ENCODE measurements at regions not wholly inside any gene's neighbourhood (a gene's known extent, or its start where the extent isn't known, plus 50 kb on each side); places are given as distances from the start of the nearest gene placed in this dataset.
A peak's percentile ranks its signal among the peaks of the same experiment; 100 is the strongest.
"Not testable (repeated sequence)": the region's sequence is repeated elsewhere in the genome, so short reads cannot be mapped to it uniquely, and the experiment has no call there.

- DNase-seq: no peak
These were observed 120.1 kb upstream of the CCND2 start for GRCh38 chr12:4153343-4153892.

DNA sequence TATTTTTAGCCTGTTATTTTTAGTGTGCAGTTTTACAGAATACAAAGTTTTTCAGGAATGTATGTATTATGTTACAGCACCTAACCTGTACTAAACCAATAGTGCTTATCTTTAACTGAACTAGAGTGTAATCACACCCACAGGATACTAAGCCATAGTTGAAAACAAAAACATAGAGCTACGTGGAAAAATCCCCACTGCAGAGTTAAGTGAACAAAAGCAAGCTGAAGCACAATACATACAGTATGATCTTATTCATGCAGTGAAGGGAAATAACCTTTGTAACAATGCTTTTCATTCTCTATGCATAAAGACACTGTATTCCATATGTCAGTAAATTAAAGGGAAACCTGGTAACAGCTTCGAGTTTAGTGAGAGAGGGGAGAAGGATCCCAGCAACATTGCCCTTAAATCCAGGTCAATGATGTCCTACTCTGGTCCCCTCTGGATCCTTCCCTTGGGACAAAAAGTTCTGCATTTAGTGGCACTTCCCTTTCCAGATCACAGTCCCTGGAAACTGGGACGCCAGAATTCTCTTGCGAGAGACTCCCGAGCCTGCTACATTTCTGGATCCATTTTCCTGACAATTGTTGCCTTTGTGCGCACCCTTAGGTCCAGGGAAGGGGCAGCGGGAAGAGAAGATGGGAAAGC is 121.3 kb upstream of the CCND2 start:
- no peak for DNase-seq

- no peak for DNase-seq
These were observed 122.0 kb upstream of the CCND2 start for GRCh38 chr12:4151362-4152121.

- not testable (repeated sequence) for DNase-seq
These were observed 123.2 kb upstream of the CCND2 start for GRCh38 chr12:4150355-4150754.

- peak; percentile 13 for DNase-seq
These were observed 125.0 kb upstream of the CCND2 start for GRCh38 chr12:4148418-4149056.

- no peak for DNase-seq
These were observed 126.5 kb upstream of the CCND2 start for GRCh38 chr12:4147031-4147481.

- no peak for DNase-seq
These were observed 127.3 kb upstream of the CCND2 start for GRCh38 chr12:4145990-4146859.

GRCh38 chr12:4144676-4145075 is 128.9 kb upstream of the CCND2 start:
- DNase-seq: no peak

- DNase-seq: no peak
These were observed 129.7 kb upstream of the CCND2 start for GRCh38 chr12:4143896-4144295.

DNA sequence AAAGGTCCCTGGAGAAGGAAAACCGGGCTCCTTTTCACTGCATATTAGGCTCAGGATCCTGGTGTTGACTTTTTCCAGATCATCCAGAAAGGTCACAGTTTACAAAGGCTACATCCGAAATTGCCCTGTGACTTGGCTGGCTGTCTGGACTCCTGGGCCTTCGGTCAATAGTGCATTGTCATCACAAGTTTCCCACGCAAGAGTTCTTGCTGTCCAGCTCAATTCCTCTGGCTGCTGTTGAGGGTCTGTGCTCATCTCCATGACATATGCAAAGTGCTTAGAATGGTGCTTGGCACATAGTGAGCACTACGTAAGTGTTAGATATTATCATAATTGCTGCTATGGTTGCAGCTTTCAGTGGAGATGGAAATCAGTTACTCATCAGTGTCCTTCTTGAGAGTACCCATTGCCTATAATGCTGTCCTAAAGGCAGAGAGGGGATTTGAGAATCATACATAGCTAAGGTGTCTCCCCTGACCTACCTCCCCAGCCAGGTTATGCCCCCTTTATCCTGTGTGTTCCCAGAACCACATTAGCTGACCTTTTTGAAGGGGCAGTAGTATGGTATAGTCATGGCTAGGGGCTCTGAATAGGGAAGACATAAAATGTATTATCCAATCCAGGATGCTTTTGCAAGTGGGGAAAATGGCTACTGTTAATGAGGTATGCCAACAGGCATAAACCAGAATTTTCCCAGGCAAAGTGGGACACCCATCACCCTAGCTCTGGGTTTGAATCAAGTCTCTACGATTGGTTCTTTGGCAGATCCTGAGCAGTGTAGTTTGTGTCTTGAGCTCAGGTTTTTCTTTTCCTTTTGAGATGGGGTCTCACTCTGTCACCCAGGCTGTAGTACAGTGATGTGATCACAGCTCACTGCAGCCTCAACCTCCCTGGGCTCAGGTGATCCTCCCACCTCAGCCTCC is 132.0 kb upstream of the CCND2 start:
- no peak for DNase-seq

GRCh38 chr12:4140581-4141301 is 132.8 kb upstream of the CCND2 start:
- no peak for DNase-seq

- DNase-seq: no peak
These were observed 134.4 kb upstream of the CCND2 start for GRCh38 chr12:4139191-4139590.

GRCh38 chr12:4138532-4138931 is 135.0 kb upstream of the CCND2 start:
- DNase-seq: not testable (repeated sequence)

DNA sequence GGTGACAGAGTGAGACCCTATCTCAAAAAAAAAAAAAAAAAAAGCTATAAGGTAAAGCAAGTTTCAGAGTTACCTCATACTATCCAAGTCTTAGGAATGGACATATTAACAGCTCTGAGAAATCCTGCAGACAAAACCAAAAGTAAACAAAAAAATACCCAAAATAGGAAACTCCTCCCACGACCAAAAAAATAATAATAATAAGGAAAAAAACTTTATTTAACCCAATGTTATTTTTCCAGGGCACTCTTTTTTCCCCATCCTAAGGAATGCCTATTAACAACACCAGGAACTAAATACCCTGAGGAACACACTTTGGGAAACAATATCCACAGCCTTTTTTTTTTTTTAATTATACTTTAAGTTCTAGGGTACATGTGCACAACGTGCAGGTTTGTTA is 135.5 kb upstream of the CCND2 start:
- DNase-seq: no peak

- DNase-seq: no peak
These were observed 136.1 kb upstream of the CCND2 start for GRCh38 chr12:4137441-4137840.

- no peak for DNase-seq
These were observed 136.5 kb upstream of the CCND2 start for GRCh38 chr12:4137015-4137414.

DNA sequence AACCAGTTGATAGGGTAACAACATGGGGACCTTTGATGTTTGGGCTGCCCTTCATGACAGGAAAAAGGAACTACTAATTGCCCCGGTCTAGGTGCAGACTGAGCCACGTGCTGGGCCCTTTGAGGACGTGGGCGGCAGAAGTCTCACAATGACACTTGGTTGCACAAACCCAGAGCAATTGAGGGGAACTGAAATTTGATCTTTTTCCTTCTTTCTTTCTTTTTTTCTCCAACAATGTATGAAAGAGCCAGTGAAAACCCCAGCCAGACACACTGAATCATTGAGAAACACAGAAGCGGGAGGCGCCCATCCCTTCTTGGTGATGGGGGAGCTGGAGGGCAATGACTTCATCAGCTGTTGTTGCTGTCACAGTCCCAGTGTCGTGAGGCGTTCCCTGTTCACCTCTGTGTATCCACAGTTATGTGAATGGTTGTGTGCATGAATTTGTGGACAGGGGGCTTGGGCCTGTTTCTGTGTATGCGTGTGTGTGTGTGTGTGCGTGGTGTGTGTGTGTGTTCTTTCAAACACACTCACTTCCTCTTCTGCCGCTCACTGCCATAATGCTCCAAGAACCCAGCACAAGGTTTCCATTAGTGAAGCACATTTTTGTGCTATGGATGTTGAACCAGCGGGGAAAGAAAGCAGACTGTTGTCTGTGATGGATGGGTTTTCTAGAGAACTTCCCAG is 137.5 kb upstream of the CCND2 start:
- DNase-seq: no peak

DNA sequence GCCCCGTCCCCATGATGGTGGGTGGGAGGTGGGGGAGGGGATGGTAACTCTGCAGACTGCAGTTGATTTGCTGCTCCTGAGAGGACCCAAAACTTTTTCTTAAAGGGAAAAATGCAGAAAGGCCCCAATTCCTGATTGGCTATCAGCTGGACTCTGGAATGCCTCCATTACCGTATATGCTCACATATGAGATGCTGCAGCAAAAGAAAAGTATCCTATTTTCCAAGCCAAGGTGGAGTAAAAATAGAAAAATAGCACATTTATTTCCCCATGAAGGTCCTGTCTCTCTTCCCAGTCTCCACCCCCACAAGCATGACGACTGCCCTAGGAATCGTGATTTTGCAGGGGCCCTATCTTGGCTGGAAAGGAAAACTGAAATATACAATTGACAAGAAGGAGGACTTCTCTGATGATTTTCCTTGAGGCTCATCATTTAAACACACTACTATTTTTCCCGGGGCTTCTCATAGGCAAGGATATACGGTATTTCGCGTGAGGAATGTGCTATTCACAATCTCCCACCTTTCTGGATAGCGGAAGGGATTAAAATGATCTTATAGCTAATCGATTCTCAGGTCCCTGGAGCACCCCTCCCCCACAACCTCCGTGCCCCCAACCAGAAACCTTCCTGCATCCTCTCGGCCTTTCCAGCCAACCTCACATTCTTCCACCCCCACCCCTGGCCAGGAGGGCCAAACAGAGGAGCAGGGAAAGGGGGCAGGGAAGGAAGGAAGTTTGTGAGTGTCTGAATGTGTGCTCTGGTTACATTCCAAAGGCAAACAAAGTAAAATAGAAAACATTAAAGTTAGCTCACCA is 138.9 kb upstream of the CCND2 start:
- DNase-seq: no peak

All from midbrain (tissue), 1 donor.